Osteoblast (primary cell): ENCODE measurements at regions not wholly inside any gene's neighbourhood (a gene's known extent, or its start where the extent isn't known, plus 50 kb on each side); places are given as distances from the start of the nearest gene placed in this dataset.

Experiments
- DNase-seq: peaks from one replicate; pipeline ENCODE4 v3.0.0; 2011; ENCODE audit warnings: low spot score, mixed read lengths; ENCODE audit not compliant: insufficient read length; ENCODE audit errors: missing footprints
- H2AFZ ChIP-seq: 2 replicates; pipeline ENCODE4 v1.6.0; 2011; ENCODE audit warnings: mild to moderate bottlenecking, low read length
- H3K27ac ChIP-seq: 2 replicates; pipeline ENCODE4 v1.5.1; 2011; ENCODE audit warnings: mild to moderate bottlenecking, low read depth, low read length, moderate library complexity
- H3K27me3 ChIP-seq: 2 replicates; pipeline ENCODE4 v1.6.0; 2012; ENCODE audit warnings: mild to moderate bottlenecking, control low read depth, inconsistent platforms, low read length, moderate library complexity; ENCODE audit not compliant: insufficient read depth
- H3K36me3 ChIP-seq: 2 replicates; pipeline ENCODE4 v1.5.1; 2011; ENCODE audit warnings: mild to moderate bottlenecking, low read length, control low read depth, moderate library complexity; ENCODE audit not compliant: insufficient read depth
- H3K4me1 ChIP-seq: 2 replicates; pipeline ENCODE4 v1.5.1; 2011; ENCODE audit warnings: mild to moderate bottlenecking, low read length, control low read depth, moderate library complexity; ENCODE audit not compliant: insufficient read depth
- H3K4me2 ChIP-seq: 2 replicates; pipeline ENCODE4 v1.6.0; 2011; ENCODE audit warnings: mild to moderate bottlenecking, low read length; ENCODE audit not compliant: insufficient read depth
- H3K4me3 ChIP-seq: fragments of 200-600 bp; sonication (generic); 3 replicates; pipeline ENCODE4 v1.5.1; 2012; ENCODE audit warnings: mild to moderate bottlenecking, low read length, inconsistent platforms; ENCODE audit not compliant: insufficient read depth
- H3K79me2 ChIP-seq: 2 replicates; pipeline ENCODE4 v1.6.0; 2012; ENCODE audit warnings: mild to moderate bottlenecking, low read length, control low read depth, inconsistent platforms; ENCODE audit not compliant: insufficient read depth
- H3K9me3 ChIP-seq: 2 replicates; pipeline ENCODE4 v1.5.1; 2011; ENCODE audit warnings: low read depth, low read length, control low read depth
- H4K20me1 ChIP-seq: 2 replicates; pipeline ENCODE4 v1.6.0; 2012; ENCODE audit warnings: mild to moderate bottlenecking, low read length, control low read depth; ENCODE audit not compliant: insufficient read depth
- TF ChIP-seq, protein P1 (sequence below): IDR thresholded peaks from 2 replicates; pipeline ENCODE4 v1.5.1; 2011; ENCODE audit warnings: mild to moderate bottlenecking, low read depth, low read length, moderate library complexity; ENCODE audit errors: extremely low read depth

DNA sequence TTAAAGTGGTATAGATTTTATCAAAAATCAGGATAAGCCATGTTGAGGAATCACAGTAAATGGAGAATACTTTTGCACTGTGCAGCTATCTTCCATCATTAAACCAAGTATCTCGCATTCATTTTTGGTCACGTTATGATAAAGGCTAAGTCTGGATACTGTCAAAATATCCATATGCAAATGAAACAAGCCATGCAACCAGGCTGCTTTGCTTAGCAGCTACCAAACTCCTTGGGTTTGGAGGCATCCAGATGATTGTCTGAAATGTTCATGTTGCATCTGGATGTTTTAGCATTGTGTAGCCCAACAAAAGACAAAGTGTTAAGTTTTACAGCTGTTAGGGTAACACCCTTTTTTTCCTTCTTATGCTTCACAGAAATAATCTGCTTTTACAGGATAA lies 322.9 kb upstream of the MDFIC2 start:
- Histone ChIP-seq H4K20me1 (no peaks in the 10 kb centered on the region), H3K4me1 (no peaks in the 10 kb centered on the region)

DNA sequence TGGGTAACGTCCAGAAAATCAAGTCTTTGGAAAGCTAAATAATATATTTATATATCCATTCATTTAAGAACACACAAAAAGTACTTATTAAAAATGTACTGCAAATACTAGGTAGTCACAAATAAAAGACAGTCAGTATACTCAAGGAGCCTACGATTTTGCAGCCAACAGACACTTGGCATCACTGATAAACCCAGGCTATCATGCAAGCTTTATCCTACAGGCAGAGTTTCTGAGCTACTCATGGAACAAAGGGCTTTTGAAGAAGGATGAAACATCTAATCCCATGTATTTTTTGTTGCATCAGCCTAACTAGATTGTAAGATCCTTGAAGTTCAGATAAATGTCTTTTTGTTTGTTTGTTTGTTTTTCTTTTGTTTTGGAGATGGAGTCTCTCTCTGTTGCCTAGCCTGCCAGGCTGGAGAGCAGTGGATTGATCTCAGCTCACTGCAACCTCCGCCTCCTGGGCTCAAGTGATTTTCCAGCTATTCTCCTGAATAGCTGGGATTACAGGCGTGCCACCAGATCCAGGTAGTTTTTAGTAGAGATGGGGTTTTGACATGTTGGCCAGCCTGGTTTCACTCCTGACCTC lies 319.4 kb upstream of the MDFIC2 start:
- H3K4me2 ChIP-seq, result no peak overlapping the region
- H3K36me3 ChIP-seq, result no peaks in the 10 kb centered on the region
- no peak overlapping the region for H3K4me3 ChIP-seq
- TF ChIP-seq, protein P1, sequence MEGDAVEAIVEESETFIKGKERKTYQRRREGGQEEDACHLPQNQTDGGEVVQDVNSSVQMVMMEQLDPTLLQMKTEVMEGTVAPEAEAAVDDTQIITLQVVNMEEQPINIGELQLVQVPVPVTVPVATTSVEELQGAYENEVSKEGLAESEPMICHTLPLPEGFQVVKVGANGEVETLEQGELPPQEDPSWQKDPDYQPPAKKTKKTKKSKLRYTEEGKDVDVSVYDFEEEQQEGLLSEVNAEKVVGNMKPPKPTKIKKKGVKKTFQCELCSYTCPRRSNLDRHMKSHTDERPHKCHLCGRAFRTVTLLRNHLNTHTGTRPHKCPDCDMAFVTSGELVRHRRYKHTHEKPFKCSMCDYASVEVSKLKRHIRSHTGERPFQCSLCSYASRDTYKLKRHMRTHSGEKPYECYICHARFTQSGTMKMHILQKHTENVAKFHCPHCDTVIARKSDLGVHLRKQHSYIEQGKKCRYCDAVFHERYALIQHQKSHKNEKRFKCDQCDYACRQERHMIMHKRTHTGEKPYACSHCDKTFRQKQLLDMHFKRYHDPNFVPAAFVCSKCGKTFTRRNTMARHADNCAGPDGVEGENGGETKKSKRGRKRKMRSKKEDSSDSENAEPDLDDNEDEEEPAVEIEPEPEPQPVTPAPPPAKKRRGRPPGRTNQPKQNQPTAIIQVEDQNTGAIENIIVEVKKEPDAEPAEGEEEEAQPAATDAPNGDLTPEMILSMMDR, result no peak
- no peaks in the 10 kb centered on the region for H4K20me1 ChIP-seq
- H2AFZ ChIP-seq, result no peak overlapping the region
- H3K4me1 ChIP-seq, result no peaks in the 10 kb centered on the region
- peaks cover 5% of the 10 kb centered on the region for H3K27me3 ChIP-seq
- no peaks in the 10 kb centered on the region for H3K9me3 ChIP-seq
- no peak for DNase-seq
- H3K27ac ChIP-seq, result no peak overlapping the region
- no peaks in the 10 kb centered on the region for H3K79me2 ChIP-seq

More for the DNA sequence above, 322.9 kb upstream of the MDFIC2 start:
- Histone ChIP-seq H3K27ac (no peak overlapping the region), H3K79me2 (no peaks in the 10 kb centered on the region), H3K36me3 (no peaks in the 10 kb centered on the region), H3K4me2 (no peak overlapping the region), H3K4me3 (no peak overlapping the region), H3K9me3 (no peaks in the 10 kb centered on the region), H2AFZ (no peak overlapping the region), H3K27me3 (peaks cover 5% of the 10 kb centered on the region)
- TF ChIP-seq, protein P1, result no peak
- DNase-seq, result no peak

DNA sequence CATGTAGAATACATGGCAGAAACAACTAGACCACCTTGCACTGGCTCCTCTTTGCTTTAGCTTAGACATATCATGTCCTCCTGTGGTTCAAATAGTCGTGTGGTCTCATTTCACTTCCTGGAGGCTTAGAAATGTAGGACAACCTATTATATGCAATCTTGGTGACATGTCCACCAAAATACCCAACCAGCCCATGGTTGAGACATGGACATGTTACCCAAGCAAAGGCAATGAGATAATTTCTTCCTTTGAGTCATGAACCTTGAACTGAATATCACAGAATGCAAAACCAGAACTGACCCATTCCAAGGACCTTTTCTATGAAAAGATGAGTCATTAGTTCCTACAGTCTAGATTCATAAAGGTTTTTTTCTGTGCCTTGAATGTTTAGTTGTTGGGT lies 309.0 kb upstream of the MDFIC2 start:
- Histone ChIP-seq H3K27ac (no peak overlapping the region), H3K27me3 (peaks cover 8% of the 10 kb centered on the region), H3K9me3 (no peaks in the 10 kb centered on the region), H3K4me2 (no peak overlapping the region), H3K4me1 (no peaks in the 10 kb centered on the region), H3K4me3 (no peak overlapping the region), H3K79me2 (no peaks in the 10 kb centered on the region), H2AFZ (no peak overlapping the region), H3K36me3 (no peaks in the 10 kb centered on the region), H4K20me1 (no peaks in the 10 kb centered on the region)
- TF ChIP-seq, protein P1, result no peak
- no peak for DNase-seq

DNA sequence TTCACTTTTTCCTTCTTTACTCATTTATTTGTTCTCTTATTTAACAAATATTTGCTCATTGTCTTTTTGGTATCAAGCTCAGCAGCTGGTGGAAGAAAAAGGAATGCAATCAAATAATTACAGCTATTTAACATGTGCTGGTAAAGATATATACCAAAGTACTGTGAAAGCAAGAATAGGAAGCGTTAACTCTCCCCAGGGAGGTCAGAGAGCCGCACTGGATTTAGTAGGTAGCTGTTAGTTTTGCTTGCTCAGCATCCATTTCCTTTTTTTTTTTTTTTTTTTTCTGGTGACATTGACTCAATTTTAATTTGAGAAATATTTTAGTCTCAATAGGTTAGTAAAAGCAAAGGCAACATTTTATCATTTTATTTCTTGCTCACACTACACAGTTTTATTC lies 308.5 kb upstream of the MDFIC2 start:
- Histone ChIP-seq H4K20me1 (no peaks in the 10 kb centered on the region), H3K36me3 (no peaks in the 10 kb centered on the region), H3K79me2 (no peaks in the 10 kb centered on the region), H2AFZ (no peak overlapping the region), H3K27ac (no peak overlapping the region), H3K4me2 (no peak overlapping the region), H3K27me3 (peaks cover 8% of the 10 kb centered on the region), H3K4me1 (no peaks in the 10 kb centered on the region), H3K4me3 (no peak overlapping the region), H3K9me3 (no peaks in the 10 kb centered on the region)
- TF ChIP-seq, protein P1, result no peak
- no peak for DNase-seq
